ACHN (cell line): ENCODE measurements at regions not wholly inside any gene's neighbourhood (a gene's known extent, or its start where the extent isn't known, plus 50 kb on each side); places are given as distances from the start of the nearest gene placed in this dataset.

ENCODE experiments used
- DNase-seq: peaks from one replicate; pipeline ENCODE4 v3.0.0-alpha.2; 2015
- in situ Hi-C: cut with HindIII; loops from 2 replicates; pipeline ENCODE4 v1.10.0; 2017; ENCODE audit warnings: low sequenced_read_pairs, low pct_ligation_motif_present, low pct_unique_long_range_greater_than_20kb

DNA sequence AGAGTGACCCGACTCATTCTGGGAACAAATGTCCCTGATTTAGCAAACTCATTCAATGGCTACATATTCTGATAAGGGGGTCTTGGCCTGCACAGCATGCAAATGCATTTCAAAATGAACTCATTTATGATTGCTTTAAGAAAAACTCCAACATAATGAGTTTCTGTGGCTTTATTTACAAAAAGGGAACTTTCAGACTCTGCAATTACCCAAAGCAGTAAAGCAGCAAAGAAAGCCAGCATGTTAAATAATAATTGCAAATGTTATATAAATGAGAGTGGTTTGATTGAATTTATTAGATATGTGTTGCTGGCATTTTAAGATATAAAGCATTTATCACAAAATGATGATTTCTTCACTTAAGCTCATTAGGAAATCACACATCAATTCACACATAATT is 295.7 kb downstream of the FBXW7 start:
- in situ Hi-C loops = no loop called here
- no peak for DNase-seq

GRCh38 chr4:152239216-152239615 is 296.7 kb downstream of the FBXW7 start:
- in situ Hi-C loops = no loop called here
- DNase-seq = no peak

GRCh38 chr4:152236519-152237056 is 299.3 kb downstream of the FBXW7 start:
- DNase-seq = no peak
- in situ Hi-C loops = no loop called here

- in situ Hi-C loops = no loop called here
- DNase-seq = no peak
Measured at GRCh38 chr4:152235718-152236117, 300.2 kb downstream of the FBXW7 start.

GRCh38 chr4:152234571-152234970 is 301.3 kb downstream of the FBXW7 start:
- in situ Hi-C loops = no loop called here
- no peak for DNase-seq

GRCh38 chr4:152232271-152232670 is 303.6 kb downstream of the FBXW7 start:
- in situ Hi-C loops = no loop called here
- DNase-seq = no peak

- DNase-seq = no peak
- in situ Hi-C loops = no loop called here
Measured at GRCh38 chr4:152229782-152230289, 306.1 kb downstream of the FBXW7 start.

DNA sequence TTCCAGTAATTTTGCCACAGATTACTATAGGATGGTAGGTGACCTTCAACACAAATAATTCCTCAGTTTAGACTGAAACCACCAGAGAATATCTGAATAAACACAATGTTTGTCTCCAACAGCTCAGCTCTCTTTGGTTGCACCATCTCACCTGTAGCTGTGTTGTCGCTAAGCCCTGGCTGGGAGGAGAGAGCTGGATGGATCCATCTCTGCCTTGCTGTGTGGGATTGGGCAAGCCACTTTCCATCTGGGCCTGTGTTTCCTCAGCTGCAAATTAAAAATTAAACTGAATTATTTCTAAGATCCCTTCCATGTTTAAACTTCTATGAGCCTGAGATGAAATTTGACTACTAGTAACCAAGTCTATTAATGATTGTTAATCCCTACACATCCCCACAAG is 310.2 kb downstream of the FBXW7 start:
- in situ Hi-C loops = no loop called here
- no peak for DNase-seq

- DNase-seq = no peak
- in situ Hi-C loops = no loop called here
Measured at GRCh38 chr4:152224721-152225420, 311.0 kb downstream of the FBXW7 start.

DNA sequence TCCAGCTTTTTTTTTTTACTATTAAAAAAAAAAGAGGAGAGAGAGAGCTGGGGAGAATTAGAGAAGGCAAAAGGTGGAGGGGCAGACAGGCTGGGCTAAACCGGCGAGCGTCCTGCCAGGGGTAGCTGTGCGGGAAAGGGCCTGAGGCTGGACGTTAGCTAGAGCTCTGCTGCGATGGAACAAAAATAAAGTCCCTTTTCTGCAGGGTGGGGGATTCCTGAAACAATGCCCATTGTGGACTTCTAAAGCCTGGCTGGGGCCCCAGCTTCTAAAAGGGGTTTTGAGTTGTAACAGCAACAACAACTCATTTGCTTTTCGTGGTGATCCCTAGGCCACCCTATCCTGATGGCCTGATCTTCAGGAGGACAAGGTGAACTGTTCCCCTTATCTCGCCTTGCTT is 311.7 kb downstream of the FBXW7 start:
- in situ Hi-C loops = no loop called here
- DNase-seq = no peak

DNA sequence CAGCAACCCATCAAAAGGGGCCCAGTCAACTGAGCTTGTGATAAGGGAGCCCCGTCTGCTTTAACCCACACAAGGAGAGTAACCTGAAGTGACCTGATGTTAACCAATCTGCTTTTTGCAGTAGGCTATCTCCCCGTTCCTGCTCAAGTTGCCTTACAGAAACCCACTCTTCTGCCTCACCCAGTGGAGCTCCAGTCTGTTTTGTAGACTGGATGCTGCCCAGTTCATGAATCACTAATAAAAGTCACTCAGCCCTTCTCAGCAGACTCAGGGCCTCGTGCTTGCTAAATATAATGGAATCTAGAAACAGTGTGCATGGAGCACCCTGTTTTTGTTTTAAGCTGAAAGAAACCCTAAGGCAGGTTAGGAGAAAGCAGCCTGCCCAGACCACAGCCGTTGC is 312.3 kb downstream of the FBXW7 start:
- in situ Hi-C loops = no loop called here
- no peak for DNase-seq

GRCh38 chr4:152221816-152222516 is 313.9 kb downstream of the FBXW7 start:
- no peak for DNase-seq
- in situ Hi-C loops = no loop called here

GRCh38 chr4:152220201-152220666 is 315.7 kb downstream of the FBXW7 start:
- no peak for DNase-seq
- in situ Hi-C loops = no loop called here

DNA sequence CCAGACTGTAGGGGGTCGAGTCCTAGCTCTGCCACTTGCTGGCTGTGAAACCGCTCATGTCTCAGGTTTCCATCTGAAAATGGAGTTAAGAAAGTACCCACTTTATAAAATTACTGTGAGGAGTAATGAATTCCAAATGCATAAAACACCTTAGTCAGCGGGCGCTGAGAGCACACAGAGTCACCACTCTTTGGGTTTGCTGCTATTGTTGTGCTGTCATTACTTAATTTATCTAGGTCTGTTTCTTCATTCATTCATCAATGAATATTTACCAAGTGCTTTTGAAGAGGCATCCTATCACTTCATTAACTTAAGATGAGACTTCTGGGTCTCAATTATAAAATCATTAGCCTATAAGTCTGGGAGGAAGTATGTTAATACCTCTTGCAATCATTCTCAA is 317.3 kb downstream of the FBXW7 start:
- in situ Hi-C loops = no loop called here
- DNase-seq = no peak

GRCh38 chr4:152217896-152218295 is 318.0 kb downstream of the FBXW7 start:
- DNase-seq = no peak
- in situ Hi-C loops = no loop called here

GRCh38 chr4:152211936-152212653 is 323.8 kb downstream of the FBXW7 start:
- in situ Hi-C loops = no loop called here
- no peak for DNase-seq

DNA sequence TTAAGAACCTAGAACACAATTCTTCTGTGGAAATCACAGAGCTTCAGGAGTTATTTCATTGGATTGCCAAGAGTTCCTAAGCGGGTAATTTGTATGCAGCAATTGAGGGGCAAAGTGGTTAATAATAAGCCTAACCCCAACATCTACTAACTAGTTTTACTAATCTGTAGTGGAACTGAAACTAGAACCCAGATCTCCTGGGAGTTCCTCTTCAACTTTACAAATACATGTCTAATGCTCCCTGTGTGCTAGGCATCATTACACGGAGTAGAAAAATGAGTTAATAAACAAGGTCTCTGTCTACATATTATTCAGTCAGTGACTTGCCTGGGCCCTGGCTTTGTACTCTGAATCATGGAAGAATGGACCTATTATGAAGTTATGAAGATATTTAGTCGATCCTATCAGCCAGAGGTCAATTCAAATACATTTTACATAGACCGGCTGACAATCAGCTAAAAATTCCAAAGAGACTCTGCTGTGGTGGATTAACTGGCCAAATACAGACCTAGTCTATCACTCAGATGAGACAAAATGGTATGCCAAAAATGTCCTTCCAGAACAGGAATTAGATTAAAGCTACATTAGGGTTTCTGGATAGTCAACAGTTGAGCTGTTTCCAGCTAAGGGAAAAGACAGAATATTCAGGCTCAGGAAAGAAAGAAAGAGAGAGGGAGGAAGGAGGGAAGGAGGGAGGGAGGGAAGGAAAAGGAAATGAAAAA is 326.0 kb downstream of the FBXW7 start:
- in situ Hi-C loops = no loop called here
- DNase-seq = no peak

GRCh38 chr4:152207378-152207720 is 328.5 kb downstream of the FBXW7 start:
- DNase-seq = no peak
- in situ Hi-C loops = no loop called here
